ENCODE measurements at regions not wholly inside any gene's neighbourhood (a gene's known extent, or its start where the extent isn't known, plus 50 kb on each side); places are given as distances from the start of the nearest gene placed in this dataset.

DNA sequence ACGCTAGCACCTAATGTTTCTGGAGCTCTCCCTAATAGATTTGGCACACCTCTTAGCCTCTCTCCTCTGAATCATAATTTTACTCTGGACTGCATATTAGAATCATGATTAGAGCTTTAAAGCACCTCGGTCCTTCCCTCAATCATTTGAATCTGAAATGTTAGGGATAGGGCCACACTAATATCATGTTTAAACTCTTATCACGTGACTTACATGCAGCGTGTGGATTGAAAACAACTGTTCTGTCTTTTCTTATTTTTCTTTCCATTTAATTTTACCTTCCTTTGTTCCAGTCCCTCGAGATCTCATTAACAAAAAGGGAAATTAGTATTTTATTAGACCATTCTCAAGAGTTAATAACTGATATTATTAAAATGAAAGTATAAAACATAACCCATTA lies 762.5 kb upstream of the FLRT2 start:
- Histone ChIP-seq H3K36me3 (ENCODE audit: insufficient read depth, low read length) (no peaks in the 10 kb centered on the region), H3K27ac (ENCODE audit: low read length) (no peak overlapping the region), H4K20me1 (ENCODE audit: insufficient read depth, low read depth, low read length) (no peaks in the 10 kb centered on the region)

DNA sequence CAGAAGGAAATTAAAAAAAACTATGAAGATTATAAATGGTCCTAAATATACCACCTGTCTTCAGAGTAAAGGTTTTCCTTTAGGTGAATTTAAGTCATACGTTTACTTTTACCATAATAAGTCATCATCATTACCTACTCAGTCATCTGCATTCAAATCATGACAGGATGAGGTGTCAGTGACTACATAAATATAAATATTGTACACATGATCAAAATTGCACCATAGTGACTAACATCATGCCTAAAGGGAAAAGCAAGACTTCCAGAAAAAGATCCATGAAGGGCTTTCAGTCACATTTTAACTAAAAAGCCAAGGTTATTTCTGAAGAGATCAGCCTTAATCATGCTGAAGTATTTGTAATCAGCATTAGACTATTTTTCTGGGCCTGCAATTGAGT lies 759.9 kb upstream of the FLRT2 start:
- H3K9ac ChIP-seq (ENCODE audit: low read length), result no peak overlapping the region
- no peaks in the 10 kb centered on the region for H3K36me3 ChIP-seq (ENCODE audit: insufficient read depth, low read length)
- H3K9me2 ChIP-seq (replicated peaks; ENCODE audit: insufficient read depth, low read length), result no peaks in the 10 kb centered on the region
- H3K9me3 ChIP-seq (ENCODE audit: low read length), result peaks cover 4% of the 10 kb centered on the region; the same call in 1 of the 2 replicates
- no peak overlapping the region for H3K27ac ChIP-seq (ENCODE audit: low read length)
- H3K27me3 ChIP-seq (ENCODE audit: low read length), result no peaks in the 10 kb centered on the region
- no peak overlapping the region for H3K4me3 ChIP-seq (ENCODE audit: low read length)
- H2AFZ ChIP-seq (ENCODE audit: low read length), result no peak overlapping the region
- H3K4me2 ChIP-seq (ENCODE audit: low read depth, low read length, poor library complexity, severe bottlenecking), result no peak overlapping the region
- H3K4me1 ChIP-seq (ENCODE audit: low read length), result no peaks in the 10 kb centered on the region
- H4K20me1 ChIP-seq (ENCODE audit: insufficient read depth, low read depth, low read length), result no peaks in the 10 kb centered on the region
- DNase-seq, result no peak
- no peaks in the 10 kb centered on the region for H3K79me2 ChIP-seq (ENCODE audit: low read length)

More for the DNA sequence above, 762.5 kb upstream of the FLRT2 start:
- Histone ChIP-seq H3K27me3 (ENCODE audit: low read length) (no peaks in the 10 kb centered on the region), H3K4me3 (ENCODE audit: low read length) (no peak overlapping the region), H3K79me2 (ENCODE audit: low read length) (no peaks in the 10 kb centered on the region), H3K9ac (ENCODE audit: low read length) (no peak overlapping the region), H2AFZ (ENCODE audit: low read length) (no peak overlapping the region), H3K9me3 (ENCODE audit: low read length) (peaks cover 13% of the 10 kb centered on the region; the same call in 1 of the 2 replicates), H3K9me2 (replicated peaks; ENCODE audit: insufficient read depth, low read length) (no peaks in the 10 kb centered on the region), H3K4me2 (ENCODE audit: low read depth, low read length, poor library complexity, severe bottlenecking) (no peak overlapping the region), H3K4me1 (ENCODE audit: low read length) (no peaks in the 10 kb centered on the region)
- DNase-seq, result no peak

DNA sequence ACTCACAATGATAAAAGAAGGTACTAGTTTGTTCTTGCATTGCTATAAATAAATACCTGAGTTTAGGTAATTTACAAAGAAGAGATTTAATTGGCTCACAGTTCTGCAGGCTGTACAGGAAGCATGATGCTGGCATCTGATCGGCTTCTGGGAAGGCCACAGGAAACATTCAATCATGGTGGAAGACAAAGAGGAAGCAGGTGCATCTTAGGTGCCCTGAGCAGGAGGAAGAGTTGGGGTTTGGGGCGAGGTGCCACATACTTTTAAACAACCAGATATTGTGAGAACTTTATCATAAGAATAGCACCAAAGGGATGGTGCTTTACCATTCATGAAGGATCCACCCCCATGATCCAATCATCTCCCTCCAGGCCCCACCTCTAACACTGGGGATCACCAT lies 752.6 kb upstream of the FLRT2 start:
- H3K79me2 ChIP-seq (ENCODE audit: low read length), result no peaks in the 10 kb centered on the region
- H3K4me3 ChIP-seq (ENCODE audit: low read length), result no peak overlapping the region
- H2AFZ ChIP-seq (ENCODE audit: low read length), result no peak overlapping the region
- no peak overlapping the region for H3K27ac ChIP-seq (ENCODE audit: low read length)
- H3K36me3 ChIP-seq (ENCODE audit: insufficient read depth, low read length), result no peaks in the 10 kb centered on the region
- H3K4me2 ChIP-seq (ENCODE audit: low read depth, low read length, poor library complexity, severe bottlenecking), result no peak overlapping the region
- H3K9me3 ChIP-seq (ENCODE audit: low read length), result no peaks in the 10 kb centered on the region
- H4K20me1 ChIP-seq (ENCODE audit: insufficient read depth, low read depth, low read length), result no peaks in the 10 kb centered on the region
- no peaks in the 10 kb centered on the region for H3K27me3 ChIP-seq (ENCODE audit: low read length)
- H3K4me1 ChIP-seq (ENCODE audit: low read length), result no peaks in the 10 kb centered on the region
- no peak for DNase-seq
- no peaks in the 10 kb centered on the region; the same call in 1 of the 2 replicates for H3K9me2 ChIP-seq (replicated peaks; ENCODE audit: insufficient read depth, low read length)
- H3K9ac ChIP-seq (ENCODE audit: low read length), result no peak overlapping the region

DNA sequence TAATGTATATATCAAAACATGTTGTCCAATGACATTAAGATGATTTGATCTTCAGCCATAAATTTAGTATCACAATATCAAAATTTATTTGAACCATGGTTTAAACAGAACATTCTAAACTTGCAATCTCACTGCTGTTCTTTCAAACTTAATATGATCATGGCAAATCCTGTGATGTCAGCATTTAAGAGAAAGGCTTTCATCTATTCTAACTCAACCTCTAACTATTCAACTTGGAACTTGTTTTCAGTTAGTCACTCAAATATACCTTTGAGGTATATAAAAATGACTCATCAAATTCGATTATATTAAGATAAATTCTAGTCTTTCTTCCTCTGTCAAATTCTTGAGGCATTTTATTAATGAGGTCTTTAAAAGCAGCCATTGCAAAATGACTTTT lies 747.0 kb upstream of the FLRT2 start:
- Histone ChIP-seq H3K27me3 (ENCODE audit: low read length) (no peaks in the 10 kb centered on the region), H3K9me3 (ENCODE audit: low read length) (peaks cover 11% of the 10 kb centered on the region), H3K27ac (ENCODE audit: low read length) (no peak overlapping the region), H3K4me3 (ENCODE audit: low read length) (no peak overlapping the region), H4K20me1 (ENCODE audit: insufficient read depth, low read depth, low read length) (no peaks in the 10 kb centered on the region), H3K4me2 (ENCODE audit: low read depth, low read length, poor library complexity, severe bottlenecking) (no peak overlapping the region), H3K79me2 (ENCODE audit: low read length) (no peaks in the 10 kb centered on the region), H3K36me3 (ENCODE audit: insufficient read depth, low read length) (no peaks in the 10 kb centered on the region), H3K9ac (ENCODE audit: low read length) (no peak overlapping the region), H2AFZ (ENCODE audit: low read length) (no peak overlapping the region), H3K4me1 (ENCODE audit: low read length) (no peaks in the 10 kb centered on the region), H3K9me2 (replicated peaks; ENCODE audit: insufficient read depth, low read length) (no peaks in the 10 kb centered on the region)
- no peak for DNase-seq

DNA sequence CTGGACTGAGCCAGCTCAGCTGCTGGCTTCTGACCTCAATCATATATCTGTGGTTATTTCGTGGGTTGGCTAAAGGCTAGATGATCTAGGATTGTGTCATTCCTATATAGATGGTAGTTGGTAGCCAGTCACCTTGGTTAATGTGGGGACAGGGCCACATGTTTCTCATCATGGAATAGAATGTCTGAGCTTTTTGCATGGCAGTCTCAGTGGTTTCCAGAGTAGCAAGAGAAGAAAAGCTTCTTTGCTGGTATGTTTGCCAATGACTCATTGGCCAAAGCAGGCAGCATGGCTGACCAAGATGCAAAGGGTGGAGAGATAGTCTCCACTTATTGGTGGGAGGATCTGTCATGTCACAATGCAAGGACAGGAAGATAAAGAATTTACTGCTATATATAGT lies 746.4 kb upstream of the FLRT2 start:
- no peak overlapping the region for H3K4me2 ChIP-seq (ENCODE audit: low read depth, low read length, poor library complexity, severe bottlenecking)
- no peak overlapping the region for H3K9ac ChIP-seq (ENCODE audit: low read length)
- no peak overlapping the region for H3K27ac ChIP-seq (ENCODE audit: low read length)
- H4K20me1 ChIP-seq (ENCODE audit: insufficient read depth, low read depth, low read length), result no peaks in the 10 kb centered on the region
- H3K36me3 ChIP-seq (ENCODE audit: insufficient read depth, low read length), result no peaks in the 10 kb centered on the region
- H3K9me2 ChIP-seq (replicated peaks; ENCODE audit: insufficient read depth, low read length), result no peaks in the 10 kb centered on the region
- peaks cover 11% of the 10 kb centered on the region for H3K9me3 ChIP-seq (ENCODE audit: low read length)
- H3K4me3 ChIP-seq (ENCODE audit: low read length), result no peak overlapping the region
- H3K79me2 ChIP-seq (ENCODE audit: low read length), result no peaks in the 10 kb centered on the region
- no peak for DNase-seq
- no peak overlapping the region for H2AFZ ChIP-seq (ENCODE audit: low read length)
- H3K4me1 ChIP-seq (ENCODE audit: low read length), result no peaks in the 10 kb centered on the region
- H3K27me3 ChIP-seq (ENCODE audit: low read length), result no peaks in the 10 kb centered on the region

DNA sequence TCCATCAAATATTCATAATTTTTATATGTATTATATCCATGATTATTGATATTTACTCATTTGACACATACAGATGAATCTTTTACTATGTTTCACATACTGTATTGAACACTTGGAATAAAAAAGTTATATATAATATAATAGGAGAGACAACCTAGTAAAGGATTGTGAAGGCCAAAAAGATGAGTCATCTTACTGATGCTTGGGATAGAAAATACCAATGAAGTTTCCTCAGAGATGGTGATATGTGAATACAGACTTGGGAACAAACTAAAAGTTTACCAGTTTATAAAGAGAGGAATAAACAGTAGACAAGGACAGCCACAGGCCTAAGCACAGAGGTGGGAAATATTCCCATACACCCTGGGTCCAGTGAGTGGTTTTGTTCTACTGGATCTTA lies 743.9 kb upstream of the FLRT2 start:
- Histone ChIP-seq H3K27me3 (ENCODE audit: low read length) (no peaks in the 10 kb centered on the region), H2AFZ (ENCODE audit: low read length) (no peak overlapping the region), H3K4me2 (ENCODE audit: low read depth, low read length, poor library complexity, severe bottlenecking) (no peak overlapping the region), H3K9ac (ENCODE audit: low read length) (no peak overlapping the region), H3K9me3 (ENCODE audit: low read length) (peaks cover 11% of the 10 kb centered on the region), H3K9me2 (replicated peaks; ENCODE audit: insufficient read depth, low read length) (no peaks in the 10 kb centered on the region), H3K79me2 (ENCODE audit: low read length) (no peaks in the 10 kb centered on the region), H3K27ac (ENCODE audit: low read length) (no peak overlapping the region), H4K20me1 (ENCODE audit: insufficient read depth, low read depth, low read length) (no peaks in the 10 kb centered on the region), H3K4me1 (ENCODE audit: low read length) (no peaks in the 10 kb centered on the region), H3K4me3 (ENCODE audit: low read length) (no peak overlapping the region), H3K36me3 (ENCODE audit: insufficient read depth, low read length) (no peaks in the 10 kb centered on the region)
- DNase-seq, result no peak

DNA sequence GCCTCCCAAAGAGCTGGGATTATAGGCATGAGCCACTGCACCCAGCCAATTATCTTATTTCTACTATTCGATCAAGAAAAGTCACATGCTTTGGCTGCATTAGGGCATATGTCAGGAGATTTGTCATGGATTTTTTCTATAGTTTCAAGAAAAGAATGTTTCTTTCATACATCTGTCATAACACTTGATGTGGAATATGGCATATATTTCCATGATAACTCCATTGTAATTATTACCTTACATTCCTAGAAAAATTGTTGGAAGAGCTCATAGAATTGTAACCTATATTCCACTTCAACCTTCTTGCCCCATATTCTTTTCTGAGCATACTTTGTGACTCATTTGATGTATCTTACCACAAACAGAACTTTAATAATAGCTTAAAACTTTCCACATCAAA lies 740.9 kb upstream of the FLRT2 start:
- Histone ChIP-seq H3K36me3 (ENCODE audit: insufficient read depth, low read length) (no peaks in the 10 kb centered on the region), H3K9ac (ENCODE audit: low read length) (no peak overlapping the region), H3K9me3 (ENCODE audit: low read length) (peaks cover 2% of the 10 kb centered on the region; the same call in 1 of the 2 replicates), H3K79me2 (ENCODE audit: low read length) (no peaks in the 10 kb centered on the region), H3K9me2 (replicated peaks; ENCODE audit: insufficient read depth, low read length) (no peaks in the 10 kb centered on the region), H3K4me2 (ENCODE audit: low read depth, low read length, poor library complexity, severe bottlenecking) (no peak overlapping the region), H3K27ac (ENCODE audit: low read length) (no peak overlapping the region), H3K27me3 (ENCODE audit: low read length) (no peaks in the 10 kb centered on the region), H4K20me1 (ENCODE audit: insufficient read depth, low read depth, low read length) (no peaks in the 10 kb centered on the region), H3K4me3 (ENCODE audit: low read length) (no peak overlapping the region), H3K4me1 (ENCODE audit: low read length) (no peaks in the 10 kb centered on the region), H2AFZ (ENCODE audit: low read length) (no peak overlapping the region)
- DNase-seq, result no peak

DNA sequence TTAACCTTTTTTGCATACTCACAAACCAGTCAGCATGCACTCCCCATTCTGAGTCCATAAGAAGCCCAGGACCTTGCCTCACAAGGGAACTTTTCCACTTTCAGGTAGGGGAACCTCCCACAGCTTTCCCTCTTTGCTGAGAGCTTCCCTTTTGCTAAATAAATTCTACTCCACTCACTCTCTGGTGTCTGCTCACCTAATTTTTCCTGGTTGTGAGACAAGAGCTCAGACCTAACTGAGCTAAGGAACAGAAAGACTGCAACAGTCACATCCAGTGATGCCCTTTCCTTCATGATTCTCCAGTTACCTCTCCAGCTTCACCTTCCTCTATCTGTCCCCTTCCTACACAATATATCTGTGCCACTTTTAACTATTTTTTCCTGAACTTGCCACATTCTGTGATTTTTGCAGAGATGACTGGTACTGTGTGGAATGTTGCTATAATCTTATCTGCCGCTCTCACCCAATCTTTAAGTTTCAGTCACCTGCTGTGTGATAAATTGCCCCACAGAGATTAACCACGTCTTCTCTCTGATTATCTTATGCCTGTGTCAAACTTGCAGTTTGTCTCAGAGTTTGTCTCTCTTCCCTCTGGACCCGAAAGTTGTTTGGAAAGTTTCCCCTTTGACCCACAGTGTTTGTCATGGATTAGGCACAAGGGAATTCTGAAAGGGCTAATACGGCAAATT lies 737.1 kb upstream of the FLRT2 start:
- H3K9me2 ChIP-seq (replicated peaks; ENCODE audit: insufficient read depth, low read length), result no peaks in the 10 kb centered on the region; the same call in 1 of the 2 replicates
- H3K36me3 ChIP-seq (ENCODE audit: insufficient read depth, low read length), result no peaks in the 10 kb centered on the region
- H3K4me1 ChIP-seq (ENCODE audit: low read length), result no peaks in the 10 kb centered on the region
- no peak overlapping the region for H3K4me2 ChIP-seq (ENCODE audit: low read depth, low read length, poor library complexity, severe bottlenecking)
- no peak for DNase-seq
- H3K27me3 ChIP-seq (ENCODE audit: low read length), result no peaks in the 10 kb centered on the region
- H3K79me2 ChIP-seq (ENCODE audit: low read length), result no peaks in the 10 kb centered on the region
- no peaks in the 10 kb centered on the region for H4K20me1 ChIP-seq (ENCODE audit: insufficient read depth, low read depth, low read length)
- no peak overlapping the region for H2AFZ ChIP-seq (ENCODE audit: low read length)
- no peaks in the 10 kb centered on the region for H3K9me3 ChIP-seq (ENCODE audit: low read length)
- no peak overlapping the region for H3K4me3 ChIP-seq (ENCODE audit: low read length)
- no peak overlapping the region for H3K27ac ChIP-seq (ENCODE audit: low read length)
- no peak overlapping the region for H3K9ac ChIP-seq (ENCODE audit: low read length)
